Stimulated activated CD8-positive, alpha-beta memory T cell treated with anti-CD3 and anti-CD28 coated beads, Interleukin-15, amount 100 ng/mL, for 24 hours (primary cell): ENCODE measurements at regions not wholly inside any gene's neighbourhood (a gene's known extent, or its start where the extent isn't known, plus 50 kb on each side); places are given as distances from the start of the nearest gene placed in this dataset.

ENCODE experiments used
- DNase-seq: peaks from one replicate; pipeline ENCODE4 v3.0.0-alpha.2; 2020; ENCODE audit warnings: low read depth

GRCh38 chr12:66852091-66852490, 173.2 kb upstream of the GRIP1 start:
- no peak for DNase-seq

- DNase-seq, result no peak
Observed at GRCh38 chr12:66852765-66853164, 173.9 kb upstream of the GRIP1 start.

DNA sequence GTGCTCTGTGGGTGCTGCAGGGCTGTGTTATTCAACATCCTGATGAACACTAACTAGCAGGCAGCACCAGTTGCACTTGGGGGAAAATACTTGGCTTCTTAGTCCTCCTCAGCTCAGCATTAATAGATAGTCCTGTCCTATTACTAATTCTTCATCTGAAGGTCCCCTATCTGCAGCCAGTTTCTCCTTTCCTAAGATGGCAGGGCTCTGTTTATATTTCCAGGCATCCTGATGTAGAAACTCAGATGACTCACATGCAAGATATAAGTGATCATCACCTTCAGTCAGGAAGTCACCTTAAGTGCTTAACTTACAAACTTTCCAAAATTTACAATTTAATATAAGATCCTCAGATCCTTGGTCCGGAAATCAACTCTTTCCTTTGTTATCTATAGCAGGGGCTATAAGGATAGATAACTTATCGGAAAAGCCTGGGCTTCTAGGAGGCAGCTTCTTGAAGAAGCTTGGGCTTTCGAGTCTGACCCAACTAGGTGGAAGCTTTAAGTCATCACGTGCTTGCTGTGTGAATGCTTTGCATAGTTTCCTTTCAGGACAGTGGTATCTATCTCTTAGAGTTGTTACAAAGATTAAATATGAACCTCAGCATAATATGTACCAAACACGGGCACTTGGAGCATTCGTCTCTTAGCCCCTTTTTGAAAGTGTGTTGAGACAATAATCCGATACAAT, 181.0 kb upstream of the GRIP1 start:
- DNase-seq, result no peak

GRCh38 chr12:66860752-66861750, 182.2 kb upstream of the GRIP1 start:
- peak; percentile 18 for DNase-seq

- DNase-seq, result no peak
Observed at GRCh38 chr12:66862356-66862985, 183.6 kb upstream of the GRIP1 start.

- no peak for DNase-seq
Observed at GRCh38 chr12:66863276-66863675, 184.4 kb upstream of the GRIP1 start.

GRCh38 chr12:66877925-66878324, 199.0 kb upstream of the GRIP1 start:
- DNase-seq, result no peak

DNA sequence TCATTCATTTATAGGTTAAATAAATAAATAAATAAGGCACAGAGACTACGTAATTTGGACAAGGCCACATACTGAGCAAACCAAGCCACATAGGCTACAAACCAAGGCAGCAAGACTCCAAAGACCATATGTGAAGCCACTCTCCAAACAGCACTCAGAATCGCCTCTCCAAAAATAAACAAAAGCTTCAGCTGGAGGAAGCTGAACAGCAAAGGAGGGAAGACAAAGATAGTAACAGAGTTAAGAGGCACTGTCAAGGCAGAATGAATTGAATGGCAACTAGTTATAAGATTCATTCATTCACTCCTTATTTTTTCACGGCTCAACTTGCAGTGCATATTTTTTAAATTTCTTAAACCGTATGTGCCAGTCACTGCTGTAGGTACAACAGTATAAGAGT, 200.5 kb upstream of the GRIP1 start:
- DNase-seq, result no peak

DNA sequence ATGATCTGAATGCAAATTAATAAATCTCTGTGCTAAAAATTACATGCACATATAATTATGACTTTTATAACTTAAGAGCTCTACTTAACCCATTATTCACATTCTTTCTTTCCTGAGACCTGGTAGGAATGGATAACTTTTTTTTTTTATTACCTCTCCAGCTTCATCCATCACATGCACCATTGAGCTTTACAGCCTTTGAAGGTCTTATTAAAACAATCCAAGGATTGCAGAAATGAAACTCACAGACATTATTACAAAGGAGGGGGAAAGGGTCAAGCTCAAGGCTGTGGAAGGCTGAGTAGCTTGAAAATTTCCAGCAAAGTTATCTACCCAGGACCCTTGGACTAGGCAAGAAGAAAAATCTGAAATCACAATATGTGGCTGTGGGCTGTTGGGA, 202.5 kb upstream of the GRIP1 start:
- no peak for DNase-seq

DNA sequence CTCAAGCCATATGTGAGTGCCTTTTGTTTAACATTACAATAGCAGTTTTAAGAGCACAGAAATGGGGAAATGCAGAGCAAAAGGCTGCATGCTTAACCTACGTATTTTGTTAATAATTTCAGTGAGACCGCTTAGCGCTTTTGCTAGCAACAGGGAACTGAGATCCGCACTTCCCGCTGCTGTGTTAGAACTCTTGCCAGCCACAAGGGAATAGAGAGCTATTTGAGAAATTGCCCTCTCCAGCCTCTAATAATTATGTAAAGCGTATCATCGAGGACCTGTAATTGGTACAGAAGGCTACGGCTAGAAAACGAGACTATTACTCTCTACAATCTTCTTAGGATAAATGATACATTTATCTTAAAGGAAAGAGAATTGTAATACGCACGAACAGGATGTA, 205.2 kb upstream of the GRIP1 start:
- no peak for DNase-seq

DNA sequence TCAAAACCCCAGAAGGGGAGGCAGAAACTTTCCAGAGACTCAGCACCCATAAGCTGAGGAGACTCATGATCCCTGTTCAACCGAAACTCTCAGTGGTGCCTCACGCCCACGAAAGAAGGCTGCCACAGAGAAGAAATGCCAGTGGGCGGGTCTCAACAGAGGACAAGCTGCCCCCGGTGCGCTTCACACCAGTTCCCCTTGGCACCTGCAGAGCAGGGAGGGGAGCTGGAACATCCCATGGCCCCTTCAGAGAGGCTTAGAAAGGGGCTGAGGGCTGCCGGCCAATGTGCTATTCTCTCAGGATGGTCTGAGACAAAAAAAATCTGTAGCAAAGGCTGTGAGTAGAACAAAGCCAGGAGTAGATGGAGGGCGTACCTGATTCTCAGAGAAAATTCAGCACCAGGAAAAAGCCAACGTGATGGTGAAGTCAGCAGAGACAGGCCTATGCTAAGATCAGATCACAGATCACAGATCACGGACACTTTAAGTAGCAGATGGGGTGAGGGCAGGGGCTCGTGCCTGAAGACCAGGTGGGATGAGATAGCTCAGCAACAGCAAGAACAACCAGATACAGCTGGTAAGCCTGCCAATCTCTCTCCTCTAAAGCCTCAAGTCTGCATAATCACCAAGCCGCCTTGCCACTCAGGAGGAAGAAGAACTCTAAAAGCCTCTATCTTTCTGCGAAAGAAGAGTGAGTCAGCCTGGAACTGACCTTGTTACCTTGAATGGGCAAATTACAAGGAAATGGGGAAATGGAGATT, 206.4 kb upstream of the GRIP1 start:
- DNase-seq, result no peak

DNA sequence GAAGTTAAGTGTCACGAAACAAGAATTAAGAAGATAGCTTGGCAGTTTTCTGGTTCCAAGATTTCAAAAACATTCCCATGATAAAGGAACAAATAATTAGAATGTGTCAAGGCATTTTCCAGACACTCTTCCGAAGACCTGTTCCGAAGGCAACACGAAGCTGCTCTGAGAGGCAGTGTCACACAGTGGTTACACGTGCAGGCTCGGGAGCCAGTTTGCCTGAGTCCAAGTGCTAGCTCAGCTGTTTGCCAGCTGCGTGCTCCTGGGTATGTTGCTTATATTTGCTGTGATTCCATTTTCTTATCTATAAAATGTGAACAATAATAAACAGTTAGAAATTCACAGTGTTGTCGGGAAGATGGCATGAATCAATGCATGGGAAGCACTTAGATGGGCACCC, 217.9 kb upstream of the GRIP1 start:
- DNase-seq, result no peak

- no peak for DNase-seq
Observed at GRCh38 chr12:66898700-66899469, 220.0 kb upstream of the GRIP1 start.

- DNase-seq, result no peak
Observed at GRCh38 chr12:66899588-66899987, 220.7 kb upstream of the GRIP1 start.

- DNase-seq, result no peak
Observed at GRCh38 chr12:66900616-66901015, 221.7 kb upstream of the GRIP1 start.

- no peak for DNase-seq
Observed at GRCh38 chr12:66901138-66901932, 222.5 kb upstream of the GRIP1 start.

GRCh38 chr12:66902020-66902419, 223.1 kb upstream of the GRIP1 start:
- DNase-seq, result no peak

DNA sequence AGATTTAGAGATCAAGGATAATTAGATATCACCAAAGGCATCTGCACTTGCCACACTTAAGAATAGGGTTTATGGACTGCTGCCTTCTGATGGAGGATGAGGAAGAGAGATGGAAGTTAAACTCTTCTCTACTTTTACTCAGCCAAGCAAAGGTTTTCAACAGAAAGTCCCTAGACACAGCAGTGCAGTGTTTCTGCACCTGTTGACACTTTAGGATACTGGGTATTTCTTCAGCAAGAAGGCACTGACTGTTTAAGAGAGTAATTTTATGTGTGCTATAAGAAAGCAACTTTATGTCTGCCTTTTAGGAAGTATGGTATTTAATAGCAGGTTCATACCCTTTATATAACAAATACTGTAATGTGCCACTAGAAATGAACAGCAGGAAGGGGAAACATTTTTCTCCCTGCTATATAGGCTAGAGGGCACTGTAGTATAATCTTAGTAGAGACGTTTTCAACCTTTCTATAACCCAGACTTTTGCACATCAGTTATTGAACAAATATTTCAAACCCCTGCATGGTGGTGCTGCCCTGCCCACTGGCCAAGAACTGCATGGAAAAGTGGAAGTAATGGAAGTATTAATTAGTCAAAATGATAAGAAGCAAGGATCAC, 225.0 kb upstream of the GRIP1 start:
- DNase-seq, result no peak

GRCh38 chr12:66905201-66905600, 226.3 kb upstream of the GRIP1 start:
- DNase-seq, result no peak

- DNase-seq, result no peak
Observed at GRCh38 chr12:66910366-66910974, 231.6 kb upstream of the GRIP1 start.
